Spleen (tissue), 11 donors: ENCODE measurements at regions not wholly inside any gene's neighbourhood (a gene's known extent, or its start where the extent isn't known, plus 50 kb on each side); places are given as distances from the start of the nearest gene placed in this dataset.

Source experiments
- DNase-seq: peaks from one replicate; pipeline ENCODE4 v3.0.0-alpha.2; 2020
- H3K27ac ChIP-seq, 8 donors: fragments of 200-600 bp; sonication (generic) in 7 of 8; 1 replicate in 4 of 8; 2 replicates in 4 of 8; pipeline versions ENCODE4 v1.5.0 to v1.8.0; 2016 to 2021; ENCODE audit warnings: inconsistent platforms in 4 of 8, mild to moderate bottlenecking in 4 of 8, moderate library complexity in 1 of 8
- H3K27me3 ChIP-seq, 7 donors: fragments of 200-600 bp; sonication (generic) in 6 of 7; replicated peaks in 1 of 7; 1 replicate in 4 of 7; 2 replicates in 3 of 7; pipeline versions ENCODE4 v1.5.0 to v1.8.0; 2016 to 2021; ENCODE audit warnings: inconsistent platforms in 3 of 7, mild to moderate bottlenecking in 1 of 7
- H3K36me3 ChIP-seq, 6 donors: fragments of 200-600 bp; sonication (generic) in 5 of 6; 1 replicate in 4 of 6; 2 replicates in 2 of 6; pipeline versions ENCODE4 v1.5.0 to v1.8.0; 2016 to 2021; ENCODE audit warnings: inconsistent platforms in 2 of 6
- H3K4me1 ChIP-seq, 6 donors: fragments of 200-600 bp; sonication (generic) in 5 of 6; 1 replicate in 3 of 6; 2 replicates in 3 of 6; pipeline versions ENCODE4 v1.5.0 to v1.8.0; 2016 to 2021; ENCODE audit warnings: inconsistent platforms in 3 of 6
- H3K4me3 ChIP-seq, 8 donors: fragments of 200-600 bp; sonication (generic) in 7 of 8; 1 replicate in 4 of 8; 2 replicates in 4 of 8; pipeline versions ENCODE4 v1.5.0 to v1.8.0; 2016 to 2021; ENCODE audit warnings: inconsistent platforms in 4 of 8, mild to moderate bottlenecking in 4 of 8, moderate library complexity in 2 of 8
- H3K9me3 ChIP-seq, 8 donors: fragments of 200-600 bp; sonication (generic) in 7 of 8; 1 replicate in 4 of 8; 2 replicates in 4 of 8; pipeline versions ENCODE4 v1.5.0 to v1.8.0; 2016 to 2021; ENCODE audit warnings: inconsistent platforms in 4 of 8
- POLR2A ChIP-seq, 3 donors: fragments of 450-650 bp; IDR thresholded peaks; one replicate each; pipeline ENCODE4 v1.5.1; 2017; ENCODE audit warnings: antibody characterized with exemption in 3 of 3, mild to moderate bottlenecking in 1 of 3
- POLR2AphosphoS5 ChIP-seq, 3 donors: sonication (generic); formaldehyde crosslinking; IDR thresholded peaks; one replicate each; pipeline ENCODE4 v1.5.1; 2017; ENCODE audit warnings: antibody characterized with exemption in 3 of 3
- WGBS, 5 donors: extraction: QIAGEN DNeasy Blood & Tissue Kit in 3 of 5; methylation state at CpG; one replicate each; pipeline versions ENCODE4 v1.1.5 to v1.1.7; 2013 to 2018; 5-methylcytosine and 5-hydroxymethylcytosine counted together
- intact Hi-C: fragments of 100-400 bp; cut with DNase I; formaldehyde crosslinking; loops from one replicate; pipeline ENCODE4 v1.15.0; 2023; ENCODE audit warnings: low total_unique reads
- TF ChIP-seq, protein P1 (sequence below), 11 experiments: fragments of 200-600 bp in 7 of 11; fragments of 450-650 bp in 4 of 11; sonication (generic) in 4 of 11; IDR thresholded peaks in 8 of 11; conservative IDR thresholded peaks in 3 of 11; 1 replicate in 7 of 11; 2 replicates in 4 of 11; pipeline versions ENCODE4 v1.4.0 to v1.8.0; 2016 to 2021; ENCODE audit warnings: antibody characterized with exemption in 11 of 11, inconsistent platforms in 4 of 11, mild to moderate bottlenecking in 1 of 11
- donor health status: healthy with polysubstance abuse.
- donor health status: DM: no; HTN: no; CAD: no; lungs with moderate emphysema.
- donor health status: DM: no; HTN: no; CAD: no.
- donor health status: Bipolar disorder and iron deficiency.
- donor health status: healthy.
- donor health status: DM: no; HTN: no; CAD: no.
- donor health status: DM: yes; HTN: yes; CAD: no.

DNA sequence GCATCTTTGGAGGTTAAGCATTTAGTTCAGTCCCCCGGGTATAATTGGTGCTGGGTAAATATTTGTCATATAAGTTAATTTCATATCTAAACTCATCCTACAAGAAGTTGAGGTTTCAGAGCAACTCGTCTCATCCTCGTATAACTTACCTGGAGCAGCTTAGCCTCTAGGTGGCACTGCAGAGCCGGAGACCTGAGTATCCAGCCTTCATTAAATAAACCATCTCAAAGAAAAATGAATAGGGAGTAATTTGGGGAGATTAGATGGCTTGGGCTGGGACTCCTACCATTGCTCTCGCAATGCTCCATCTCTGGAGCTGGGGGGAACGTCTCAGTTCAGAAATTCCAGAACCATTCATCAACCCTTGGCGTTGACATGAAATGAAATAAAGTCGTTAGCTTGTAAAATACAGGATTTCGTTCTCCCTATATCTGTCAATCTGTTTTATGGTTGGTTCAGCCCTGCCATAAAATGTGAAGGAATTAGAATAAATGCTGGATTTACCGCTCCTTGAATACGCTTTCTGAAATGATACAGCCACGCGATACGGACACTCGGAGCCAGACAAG is 122.9 kb upstream of the TMEM132D start:
- H3K4me1 ChIP-seq: no peaks in the 10 kb centered on the region
- no peak overlapping the region for H3K27ac ChIP-seq
- no peak for DNase-seq
- 54 to 57% (median 56%) methylated on average over 15 of the region's 15 CpGs for whole genome bisulfite sequencing, 5 donors
- TF ChIP-seq, protein P1, sequence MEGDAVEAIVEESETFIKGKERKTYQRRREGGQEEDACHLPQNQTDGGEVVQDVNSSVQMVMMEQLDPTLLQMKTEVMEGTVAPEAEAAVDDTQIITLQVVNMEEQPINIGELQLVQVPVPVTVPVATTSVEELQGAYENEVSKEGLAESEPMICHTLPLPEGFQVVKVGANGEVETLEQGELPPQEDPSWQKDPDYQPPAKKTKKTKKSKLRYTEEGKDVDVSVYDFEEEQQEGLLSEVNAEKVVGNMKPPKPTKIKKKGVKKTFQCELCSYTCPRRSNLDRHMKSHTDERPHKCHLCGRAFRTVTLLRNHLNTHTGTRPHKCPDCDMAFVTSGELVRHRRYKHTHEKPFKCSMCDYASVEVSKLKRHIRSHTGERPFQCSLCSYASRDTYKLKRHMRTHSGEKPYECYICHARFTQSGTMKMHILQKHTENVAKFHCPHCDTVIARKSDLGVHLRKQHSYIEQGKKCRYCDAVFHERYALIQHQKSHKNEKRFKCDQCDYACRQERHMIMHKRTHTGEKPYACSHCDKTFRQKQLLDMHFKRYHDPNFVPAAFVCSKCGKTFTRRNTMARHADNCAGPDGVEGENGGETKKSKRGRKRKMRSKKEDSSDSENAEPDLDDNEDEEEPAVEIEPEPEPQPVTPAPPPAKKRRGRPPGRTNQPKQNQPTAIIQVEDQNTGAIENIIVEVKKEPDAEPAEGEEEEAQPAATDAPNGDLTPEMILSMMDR (IDR thresholded peaks at IDR 0.05 in 8 of 11, conservative IDR thresholded peaks at IDR 0.05 in 3 of 11): peak in 6 of 11 experiments; percentile 10 to 55 (median 43)
- TF ChIP-seq POLR2A (IDR thresholded peaks at IDR 0.05): no peak
- no peak overlapping the region for H3K4me3 ChIP-seq
- no peaks in the 10 kb centered on the region for H3K9me3 ChIP-seq
- intact Hi-C loops: no loop called here
- H3K36me3 ChIP-seq: no peaks in the 10 kb centered on the region
- H3K27me3 ChIP-seq: peaks cover 0 to 54% (median 0%) of the 10 kb centered on the region in 7 donors

DNA sequence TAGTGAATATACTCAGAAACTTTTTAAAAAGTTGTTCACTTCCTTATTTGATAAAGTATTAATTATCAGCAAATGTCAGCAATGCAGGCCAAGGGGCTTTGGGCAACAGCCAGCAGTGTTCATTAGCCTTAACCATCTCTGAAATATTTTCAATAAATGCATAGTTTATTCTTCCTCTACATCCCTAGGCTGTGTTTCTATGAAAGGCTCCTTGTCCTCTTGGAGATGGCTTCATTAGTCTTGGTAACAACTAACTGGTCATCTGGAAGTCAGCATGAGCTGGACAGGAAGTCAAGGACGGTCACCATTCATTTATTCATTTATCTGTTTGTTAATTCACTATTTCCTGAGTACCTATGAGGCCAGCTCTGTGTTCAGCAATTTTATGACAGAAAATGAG is 124.0 kb upstream of the TMEM132D start:
- H3K27ac ChIP-seq: no peak overlapping the region
- TF ChIP-seq, protein P1 (IDR thresholded peaks at IDR 0.05 in 8 of 11, conservative IDR thresholded peaks at IDR 0.05 in 3 of 11): no peak
- no peak for TF ChIP-seq POLR2AphosphoS5 (IDR thresholded peaks at IDR 0.05)
- TF ChIP-seq POLR2A (IDR thresholded peaks at IDR 0.05): no peak
- no peaks in the 10 kb centered on the region for H3K36me3 ChIP-seq
- H3K9me3 ChIP-seq: no peaks in the 10 kb centered on the region
- WGBS, 5 donors: 7 to 51% (median 21%) methylated on average over 1 of the region's 1 CpG
- no peak for DNase-seq
- H3K4me3 ChIP-seq: no peak overlapping the region
- H3K4me1 ChIP-seq: no peaks in the 10 kb centered on the region
- H3K27me3 ChIP-seq: peaks cover 0 to 64% (median 0%) of the 10 kb centered on the region in 7 donors
- intact Hi-C loops: no loop called here

DNA sequence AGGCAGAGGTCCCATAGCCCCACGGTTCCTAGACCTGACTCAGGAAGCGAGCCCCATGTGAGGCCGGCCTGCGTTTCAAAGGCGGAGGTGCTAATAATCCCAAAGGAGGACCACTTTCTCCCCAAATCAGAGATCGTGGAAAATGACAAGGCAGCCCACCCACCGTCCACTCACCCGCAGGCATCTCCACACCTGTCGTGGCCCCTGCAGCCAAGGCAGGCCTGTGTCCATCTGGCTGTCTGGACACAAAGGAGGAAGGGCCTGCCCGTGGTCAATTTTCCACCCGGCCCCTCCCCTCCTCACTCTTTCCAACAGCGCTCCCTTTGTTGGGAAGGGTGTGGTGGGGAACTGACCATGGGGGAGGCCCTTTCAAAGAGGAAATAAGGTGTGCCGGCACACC is 125.3 kb upstream of the TMEM132D start:
- no peak overlapping the region for H3K27ac ChIP-seq
- TF ChIP-seq POLR2A (IDR thresholded peaks at IDR 0.05): no peak
- no peak for TF ChIP-seq POLR2AphosphoS5 (IDR thresholded peaks at IDR 0.05)
- TF ChIP-seq, protein P1 (IDR thresholded peaks at IDR 0.05 in 8 of 11, conservative IDR thresholded peaks at IDR 0.05 in 3 of 11): no peak
- no peaks in the 10 kb centered on the region for H3K36me3 ChIP-seq
- H3K27me3 ChIP-seq: peaks cover 0 to 70% (median 4%) of the 10 kb centered on the region in 7 donors
- H3K4me3 ChIP-seq: no peak overlapping the region
- 81 to 88% (median 83%) methylated on average over 13 of the region's 13 CpGs for WGBS, 5 donors
- intact Hi-C loops: no loop called here
- no peaks in the 10 kb centered on the region for H3K9me3 ChIP-seq
- peak; percentile 59 for DNase-seq
- H3K4me1 ChIP-seq: no peaks in the 10 kb centered on the region

DNA sequence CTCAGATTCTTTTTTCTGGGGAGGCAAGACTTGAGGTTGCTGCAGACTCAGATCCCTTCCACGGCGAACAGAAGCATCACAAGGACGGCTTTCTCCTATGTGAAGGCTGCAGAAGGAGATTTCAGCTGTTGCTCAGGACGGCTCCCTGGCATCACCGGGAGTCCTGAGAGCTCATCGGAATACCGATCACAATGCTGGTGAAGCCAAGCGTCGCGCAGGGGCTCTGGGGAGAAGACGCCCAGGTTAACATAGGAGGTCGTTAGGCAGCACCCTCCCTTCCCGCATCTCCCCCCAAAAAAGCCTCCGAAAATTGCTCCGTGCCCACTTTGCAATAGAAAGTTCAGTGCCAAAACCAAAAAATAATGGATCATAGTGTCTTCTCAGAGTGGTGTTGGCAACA is 127.2 kb upstream of the TMEM132D start:
- WGBS, 5 donors: 78 to 85% (median 79%) methylated on average over 15 of the region's 15 CpGs
- Histone ChIP-seq H3K4me1 (no peaks in the 10 kb centered on the region), H3K27ac (no peak overlapping the region), H3K27me3 (peaks cover 0 to 74% (median 4%) of the 10 kb centered on the region in 7 donors), H3K4me3 (no peak overlapping the region), H3K9me3 (no peaks in the 10 kb centered on the region), H3K36me3 (no peaks in the 10 kb centered on the region)
- peak; percentile 70 for DNase-seq
- TF ChIP-seq, protein P1 (IDR thresholded peaks at IDR 0.05 in 8 of 11, conservative IDR thresholded peaks at IDR 0.05 in 3 of 11): no peak
- no peak for TF ChIP-seq POLR2A (IDR thresholded peaks at IDR 0.05)
- no peak for TF ChIP-seq POLR2AphosphoS5 (IDR thresholded peaks at IDR 0.05)
- intact Hi-C loops: no loop called here
